ENCODE measurements at regions not wholly inside any gene's neighbourhood (a gene's known extent, or its start where the extent isn't known, plus 50 kb on each side); places are given as distances from the start of the nearest gene placed in this dataset.

DNA sequence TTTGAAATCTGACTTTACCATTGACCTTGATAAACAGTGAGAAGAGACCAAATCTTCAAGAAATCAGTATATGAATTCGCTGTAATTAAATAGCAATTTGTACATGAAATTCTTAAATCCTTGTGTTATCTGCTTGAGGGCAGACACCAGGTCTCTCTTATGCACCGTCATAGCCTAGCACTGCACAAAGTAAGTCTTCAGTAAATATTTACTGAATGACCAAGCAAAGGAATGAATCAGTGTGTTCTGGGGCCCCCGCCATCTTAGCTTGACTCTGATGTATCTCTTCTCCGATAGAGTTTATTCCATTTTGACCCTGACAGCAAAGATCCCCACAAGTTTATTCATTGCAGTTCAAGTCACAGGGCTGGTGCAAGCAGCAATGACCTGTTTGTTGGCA, 328.0 kb downstream of the TMEM114 start:
- ATAC-seq: no peak
- H3K4me3 ChIP-seq (ENCODE audit: low read length): no peak overlapping the region
- 91% methylated on average over 4 of the region's 4 CpGs for WGBS (ENCODE audit: insufficient coverage)

GRCh38 chr16:8260140-8260539, 330.2 kb downstream of the TMEM114 start:
- ATAC-seq (no peak), DNase-seq (no peak)
- no peaks in the 10 kb centered on the region for H3K27me3 ChIP-seq (ENCODE audit: control insufficient read depth, insufficient read depth, low read length)
- H3K27ac ChIP-seq (ENCODE audit: low read length): no peak overlapping the region
- intact Hi-C loops (cut with micrococcal nuclease): no loop called here
- Mint-ChIP-seq H3K27ac (no peak overlapping the region), H3K27me3 (ENCODE audit: low read depth in 2 of 2) (no peaks in the 10 kb centered on the region), H3K36me3 (no peaks in the 10 kb centered on the region), H3K9me3 (peaks cover 0 to 2% of the 10 kb centered on the region in 2 donors), H3K4me3 (no peak overlapping the region), H3K4me1 (no peaks in the 10 kb centered on the region)
- H3K9me3 ChIP-seq (ENCODE audit: control insufficient read depth, insufficient read depth, low read length): peaks cover 3% of the 10 kb centered on the region
- H3K4me3 ChIP-seq (ENCODE audit: low read length): no peak overlapping the region
- TF ChIP-seq CTCF (IDR thresholded peaks at IDR 0.05): no peak
- H3K4me1 ChIP-seq (ENCODE audit: control insufficient read depth, insufficient read depth, low read length): no peaks in the 10 kb centered on the region
- no peaks in the 10 kb centered on the region for H3K36me3 ChIP-seq (ENCODE audit: control insufficient read depth, insufficient read depth, low read length)
- WGBS (ENCODE audit: insufficient coverage): 72% methylated on average over 3 of the region's 3 CpGs

More for the DNA sequence above, 328.0 kb downstream of the TMEM114 start:
- Histone ChIP-seq H3K4me1 (ENCODE audit: control insufficient read depth, insufficient read depth, low read length) (no peaks in the 10 kb centered on the region), H3K36me3 (ENCODE audit: control insufficient read depth, insufficient read depth, low read length) (no peaks in the 10 kb centered on the region), H3K27ac (ENCODE audit: low read length) (no peak overlapping the region), H3K27me3 (ENCODE audit: control insufficient read depth, insufficient read depth, low read length) (no peaks in the 10 kb centered on the region), H3K9me3 (ENCODE audit: control insufficient read depth, insufficient read depth, low read length) (peaks cover 3% of the 10 kb centered on the region)
- H3K9me3 Mint-ChIP-seq: no peaks in the 10 kb centered on the region
- intact Hi-C loops (cut with micrococcal nuclease): no loop called here
- H3K4me3 Mint-ChIP-seq: no peak overlapping the region
- no peaks in the 10 kb centered on the region for H3K36me3 Mint-ChIP-seq
- H3K27me3 Mint-ChIP-seq (ENCODE audit: low read depth in 2 of 2): no peaks in the 10 kb centered on the region
- no peaks in the 10 kb centered on the region for H3K4me1 Mint-ChIP-seq
- no peak for DNase-seq
- no peak for TF ChIP-seq CTCF (IDR thresholded peaks at IDR 0.05)
- no peak overlapping the region for H3K27ac Mint-ChIP-seq

DNA sequence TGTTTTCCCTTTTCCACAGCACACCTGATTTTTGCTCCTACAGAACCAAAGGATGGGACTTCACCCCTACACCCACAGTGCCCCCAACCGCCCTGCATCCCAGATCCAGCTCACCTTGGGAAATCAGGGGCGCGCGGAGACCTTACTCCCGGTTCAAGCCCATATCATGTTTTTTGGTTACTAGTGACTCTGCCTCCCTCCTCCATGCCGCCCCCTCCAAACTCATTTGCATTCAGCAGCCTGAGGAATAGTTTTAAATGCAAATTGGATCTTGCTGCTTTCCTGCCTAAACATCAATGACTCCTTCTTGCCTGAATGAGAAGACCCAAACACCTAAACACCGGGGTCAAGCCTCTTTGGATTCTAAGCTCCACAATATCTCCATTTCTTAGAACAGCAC, 331.8 kb downstream of the TMEM114 start:
- H3K9me3 Mint-ChIP-seq: peaks cover 0 to 2% of the 10 kb centered on the region in 2 donors
- Histone ChIP-seq H3K4me3 (ENCODE audit: low read length) (no peak overlapping the region), H3K27me3 (ENCODE audit: control insufficient read depth, insufficient read depth, low read length) (no peaks in the 10 kb centered on the region), H3K27ac (ENCODE audit: low read length) (no peak overlapping the region), H3K36me3 (ENCODE audit: control insufficient read depth, insufficient read depth, low read length) (no peaks in the 10 kb centered on the region), H3K4me1 (ENCODE audit: control insufficient read depth, insufficient read depth, low read length) (no peaks in the 10 kb centered on the region), H3K9me3 (ENCODE audit: control insufficient read depth, insufficient read depth, low read length) (peaks cover 3% of the 10 kb centered on the region)
- WGBS (ENCODE audit: insufficient coverage): 70% methylated on average over 7 of the region's 7 CpGs
- ATAC-seq (no peak), DNase-seq (no peak)
- H3K27me3 Mint-ChIP-seq (ENCODE audit: low read depth in 2 of 2): no peaks in the 10 kb centered on the region
- no peaks in the 10 kb centered on the region for H3K36me3 Mint-ChIP-seq
- no peak for TF ChIP-seq CTCF (IDR thresholded peaks at IDR 0.05)
- intact Hi-C loops (cut with micrococcal nuclease): no loop called here
- H3K4me1 Mint-ChIP-seq: no peaks in the 10 kb centered on the region
- no peak overlapping the region for H3K27ac Mint-ChIP-seq
- H3K4me3 Mint-ChIP-seq: no peak overlapping the region

DNA sequence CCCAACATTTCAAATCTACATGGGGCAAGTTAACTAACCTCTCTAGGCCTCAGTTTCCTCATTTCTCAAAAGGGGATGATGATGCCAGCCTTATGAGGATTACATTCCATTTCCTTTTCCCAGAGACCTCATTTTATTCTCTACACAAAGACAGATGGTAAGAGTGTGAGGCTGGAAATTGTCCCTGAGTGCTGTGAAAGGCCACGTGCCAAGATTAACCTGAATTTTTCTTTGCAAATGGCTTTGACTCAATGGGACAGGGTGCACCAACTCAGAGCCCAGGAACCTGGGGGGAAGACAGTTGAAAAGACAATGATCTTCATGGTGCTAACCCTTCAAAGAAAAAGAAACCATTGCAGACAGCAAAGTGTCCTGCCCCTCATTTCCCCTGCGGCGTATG, 332.8 kb downstream of the TMEM114 start:
- no peaks in the 10 kb centered on the region for H3K36me3 Mint-ChIP-seq
- H3K4me3 Mint-ChIP-seq: no peak overlapping the region
- ATAC-seq (no peak), DNase-seq (no peak)
- H3K27me3 ChIP-seq (ENCODE audit: control insufficient read depth, insufficient read depth, low read length): no peaks in the 10 kb centered on the region
- H3K4me3 ChIP-seq (ENCODE audit: low read length): no peak overlapping the region
- H3K27me3 Mint-ChIP-seq (ENCODE audit: low read depth in 2 of 2): no peaks in the 10 kb centered on the region
- intact Hi-C loops (cut with micrococcal nuclease): no loop called here
- no peaks in the 10 kb centered on the region for H3K4me1 ChIP-seq (ENCODE audit: control insufficient read depth, insufficient read depth, low read length)
- peaks cover 0 to 2% of the 10 kb centered on the region in 2 donors for H3K9me3 Mint-ChIP-seq
- no peaks in the 10 kb centered on the region for H3K36me3 ChIP-seq (ENCODE audit: control insufficient read depth, insufficient read depth, low read length)
- H3K4me1 Mint-ChIP-seq: no peaks in the 10 kb centered on the region
- no peak overlapping the region for H3K27ac Mint-ChIP-seq
- 92% methylated on average over 3 of the region's 3 CpGs for WGBS (ENCODE audit: insufficient coverage)
- no peak overlapping the region for H3K27ac ChIP-seq (ENCODE audit: low read length)
- no peak for TF ChIP-seq CTCF (IDR thresholded peaks at IDR 0.05)
- H3K9me3 ChIP-seq (ENCODE audit: control insufficient read depth, insufficient read depth, low read length): peaks cover 3% of the 10 kb centered on the region

Measured in natural killer cell (primary cell).